ENCODE measurements at regions not wholly inside any gene's neighbourhood (a gene's known extent, or its start where the extent isn't known, plus 50 kb on each side); places are given as distances from the start of the nearest gene placed in this dataset.
A peak's percentile ranks its signal among the peaks of the same experiment; 100 is the strongest.

- DNase-seq (ENCODE audit: low read depth in 3 of 3, low spot score in 1 of 3), result no peak
Observed at GRCh38 chr14:34246206-34246605, 215.8 kb downstream of the SPTSSA start.

DNA sequence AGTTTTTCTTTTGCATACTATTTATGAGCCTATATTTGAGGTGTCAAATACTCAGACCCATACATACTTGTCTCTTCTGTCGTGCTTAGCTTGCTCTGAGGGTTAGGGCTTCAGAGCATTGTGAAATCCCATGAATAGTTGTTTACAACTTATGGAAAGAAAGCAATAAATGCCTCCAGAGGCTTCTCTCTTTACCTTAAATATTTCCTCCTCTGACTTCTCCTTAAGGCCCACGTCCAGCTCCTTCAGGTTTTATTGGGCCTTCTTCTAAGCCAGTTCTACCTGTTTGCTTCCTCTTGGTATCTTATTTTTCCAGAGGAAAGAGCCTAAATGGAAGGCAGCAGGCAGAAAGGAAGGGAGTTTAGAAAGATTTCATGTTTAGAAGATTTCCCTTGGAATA is 218.6 kb downstream of the SPTSSA start:
- no peak for DNase-seq (ENCODE audit: low read depth in 3 of 3, low spot score in 1 of 3)

DNA sequence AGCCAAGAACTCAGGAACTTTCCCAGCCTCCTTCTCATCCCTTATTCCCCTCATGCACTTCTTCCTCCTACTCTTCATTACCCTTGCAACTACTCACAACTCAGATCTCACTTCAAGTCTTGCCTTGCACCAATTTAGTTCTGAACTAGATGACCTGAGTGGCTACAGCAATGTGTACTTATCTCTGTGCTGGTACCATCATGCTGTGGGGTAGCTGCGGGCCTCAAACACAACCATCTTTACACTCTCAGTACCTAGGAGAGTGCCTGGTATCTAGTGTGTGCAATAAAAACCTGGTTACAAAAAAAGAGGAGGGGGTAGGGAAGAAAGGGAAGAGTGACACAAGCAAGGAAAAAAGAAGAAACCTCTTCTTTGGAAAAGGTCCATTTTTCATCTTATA is 219.0 kb downstream of the SPTSSA start:
- DNase-seq (ENCODE audit: low read depth in 3 of 3, low spot score in 1 of 3), result no peak

DNA sequence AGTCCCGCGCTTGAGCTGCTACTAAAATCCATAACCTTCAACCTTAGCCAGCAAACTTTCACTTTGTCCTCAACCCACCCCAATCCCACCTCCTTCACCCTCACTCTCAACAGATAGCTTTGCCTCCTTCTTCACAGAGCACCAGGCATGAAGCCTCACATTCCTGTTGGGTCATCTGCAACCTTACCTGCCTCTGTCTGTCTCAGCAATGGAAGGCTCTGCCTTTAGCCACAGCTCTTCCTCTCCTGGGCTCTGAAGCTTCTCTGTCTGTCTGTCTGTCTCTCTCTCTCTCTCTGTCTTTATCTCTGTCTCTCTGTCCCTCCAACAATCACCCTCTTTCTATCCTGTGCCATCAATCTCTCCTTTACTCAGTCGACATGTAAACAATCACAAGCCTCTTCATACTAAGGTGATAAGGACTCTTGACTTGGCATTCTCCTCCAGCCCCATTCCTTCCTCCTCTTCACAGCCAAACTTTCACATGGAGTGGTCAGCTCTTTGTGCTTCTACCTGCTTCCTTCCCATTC is 220.8 kb downstream of the SPTSSA start:
- DNase-seq (ENCODE audit: low read depth in 3 of 3, low spot score in 1 of 3), result no peak

- no peak for DNase-seq (ENCODE audit: low read depth in 3 of 3, low spot score in 1 of 3)
Observed at GRCh38 chr14:34238610-34239009, 223.4 kb downstream of the SPTSSA start.

- no peak for DNase-seq (ENCODE audit: low read depth in 3 of 3, low spot score in 1 of 3)
Observed at GRCh38 chr14:34237677-34238076, 224.4 kb downstream of the SPTSSA start.

DNA sequence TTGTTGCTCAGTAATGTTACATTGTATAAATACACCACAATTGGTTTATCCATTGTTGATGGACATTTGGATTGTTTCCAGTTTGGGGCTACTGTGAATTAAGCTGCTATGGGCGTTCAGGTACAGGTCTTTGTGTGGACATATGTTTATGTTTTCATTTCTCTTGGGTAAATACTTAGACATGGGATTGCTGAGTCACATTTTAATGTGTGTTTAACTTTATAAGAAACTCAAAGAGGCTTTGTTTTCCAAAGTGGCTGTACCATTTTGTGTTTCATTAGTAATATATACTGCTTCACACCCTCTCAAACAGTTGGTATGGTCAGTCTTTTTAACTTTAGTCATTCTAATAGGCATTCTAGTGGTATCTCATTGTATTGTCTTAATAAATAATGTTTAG is 225.0 kb downstream of the SPTSSA start:
- no peak for DNase-seq (ENCODE audit: low read depth in 3 of 3, low spot score in 1 of 3)

DNA sequence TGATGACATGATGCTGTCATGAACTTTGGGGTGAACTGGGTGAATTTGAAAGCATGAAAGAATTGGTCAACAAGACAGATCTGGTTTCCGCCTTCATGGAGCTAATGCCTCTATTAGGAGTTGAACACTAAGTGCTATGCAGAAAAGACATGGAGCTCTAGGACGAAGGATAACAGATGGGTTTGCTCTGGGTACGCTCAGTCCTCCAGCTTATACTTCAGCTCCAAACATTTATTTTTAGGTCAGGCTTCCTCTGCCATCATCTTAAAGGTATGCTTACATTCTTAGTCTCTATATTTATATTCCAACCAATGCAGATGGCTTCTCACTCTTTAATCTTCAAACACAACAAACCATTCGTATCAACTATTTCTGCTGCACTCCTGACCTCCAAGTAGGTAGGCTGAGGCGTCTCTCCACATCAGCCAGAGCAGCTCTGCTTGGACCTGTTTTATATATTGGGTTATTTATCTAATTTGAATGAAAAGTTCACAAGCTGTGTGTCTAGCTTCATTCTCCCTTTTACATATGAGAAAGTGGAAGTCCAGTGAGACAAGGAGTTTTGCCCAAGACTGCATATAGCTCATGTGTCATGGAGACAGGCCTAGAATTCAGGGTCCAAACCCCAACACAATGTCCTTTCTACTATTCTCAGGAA is 226.3 kb downstream of the SPTSSA start:
- DNase-seq (ENCODE audit: low read depth in 3 of 3, low spot score in 1 of 3), result no peak

- DNase-seq (ENCODE audit: low read depth in 3 of 3, low spot score in 1 of 3), result no peak
Observed at GRCh38 chr14:34234258-34234657, 227.8 kb downstream of the SPTSSA start.

DNA sequence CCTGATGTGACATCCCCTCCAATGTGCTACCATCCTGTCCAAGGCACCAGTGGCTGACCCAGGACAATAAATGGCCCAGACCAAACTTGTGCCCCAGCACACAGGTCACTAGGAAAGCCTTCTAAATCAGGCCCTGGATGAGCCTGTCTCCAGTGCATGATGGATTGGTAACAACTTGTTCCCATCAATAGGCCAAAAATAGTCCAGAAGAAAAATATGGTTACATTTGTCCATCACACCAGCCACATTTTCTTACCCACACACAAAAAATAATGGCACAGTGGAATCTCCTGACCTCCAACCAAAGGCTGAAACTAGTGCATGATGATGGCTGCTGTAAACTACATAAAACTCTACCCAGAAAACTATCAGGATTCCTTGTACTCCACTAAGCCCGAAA is 228.4 kb downstream of the SPTSSA start:
- DNase-seq (ENCODE audit: low read depth in 3 of 3, low spot score in 1 of 3), result no peak

DNA sequence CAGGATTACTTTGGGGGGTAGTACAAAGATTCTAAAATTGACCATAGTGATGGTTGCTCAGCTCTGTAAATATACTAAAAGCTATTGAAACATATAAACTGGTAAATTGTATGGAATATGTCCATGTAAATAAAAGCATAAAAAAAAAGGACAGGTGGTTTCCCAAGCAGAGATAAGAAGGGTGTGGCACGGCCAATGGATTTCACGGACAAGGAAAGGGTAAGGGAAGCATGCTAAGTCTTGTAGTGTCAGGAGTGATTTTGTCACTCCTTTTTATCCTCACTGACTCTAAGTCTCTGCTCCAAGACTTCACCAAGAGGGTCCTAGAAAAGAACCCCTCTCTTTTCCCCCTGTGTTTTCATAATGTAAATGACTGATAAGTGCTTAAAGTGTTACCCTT is 229.2 kb downstream of the SPTSSA start:
- DNase-seq (ENCODE audit: low read depth in 3 of 3, low spot score in 1 of 3), result no peak

DNA sequence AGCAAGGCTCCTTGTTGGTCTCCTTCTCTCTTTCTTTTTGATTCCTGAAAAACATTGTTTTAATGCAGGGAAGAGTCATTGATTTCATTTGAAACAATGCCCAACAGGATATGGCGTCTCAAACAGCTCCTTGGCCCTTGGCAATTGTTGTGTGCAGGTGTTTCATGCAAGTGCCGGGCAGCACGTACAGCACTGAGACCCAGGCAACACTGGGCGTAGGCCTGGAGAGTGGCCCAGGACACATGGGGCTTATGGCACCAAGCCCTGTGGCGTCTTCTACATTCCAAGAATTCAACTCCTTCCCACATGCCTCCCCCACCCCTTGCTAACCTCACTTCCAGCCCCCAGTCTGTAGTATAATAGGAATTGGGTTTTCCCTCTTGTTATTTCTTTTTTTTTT is 230.4 kb downstream of the SPTSSA start:
- no peak for DNase-seq (ENCODE audit: low read depth in 3 of 3, low spot score in 1 of 3)

DNA sequence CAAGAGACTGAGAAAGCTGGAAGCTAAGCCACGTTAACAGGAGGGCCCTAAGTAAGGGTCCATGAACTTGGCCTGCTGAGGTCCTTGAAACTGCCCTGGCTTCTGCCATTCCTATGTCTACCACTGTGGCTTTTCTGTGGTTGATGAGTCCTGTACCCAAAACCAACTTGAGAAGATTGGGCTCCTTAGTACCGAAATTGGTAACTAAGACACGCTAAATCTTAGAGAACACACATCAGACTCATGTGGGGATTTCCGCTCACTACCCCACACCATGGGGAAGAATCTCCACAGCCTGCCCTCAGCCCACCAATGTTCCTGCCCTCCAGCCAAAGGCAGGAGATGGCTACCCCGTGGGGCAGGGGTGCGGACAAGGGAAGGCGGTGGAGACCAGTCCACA is 232.9 kb downstream of the SPTSSA start:
- no peak for DNase-seq (ENCODE audit: low read depth in 3 of 3, low spot score in 1 of 3)

DNA sequence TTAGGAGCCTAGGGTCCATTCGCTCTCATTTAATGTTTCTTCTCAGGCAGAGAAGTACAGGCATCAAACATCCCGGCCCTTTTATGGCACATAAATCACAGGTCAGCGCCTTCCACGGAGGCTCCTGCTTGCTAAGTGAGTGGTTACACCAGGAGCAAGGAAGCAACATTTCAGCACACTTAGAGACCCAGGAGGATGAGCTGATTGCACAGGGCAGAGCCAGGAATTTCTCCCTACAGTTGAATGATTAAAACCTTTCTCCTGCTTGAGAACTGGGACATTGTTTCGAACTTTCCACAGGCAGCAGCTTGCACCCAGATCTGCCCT is 233.4 kb downstream of the SPTSSA start:
- DNase-seq (ENCODE audit: low read depth in 3 of 3, low spot score in 1 of 3), result no peak

DNA sequence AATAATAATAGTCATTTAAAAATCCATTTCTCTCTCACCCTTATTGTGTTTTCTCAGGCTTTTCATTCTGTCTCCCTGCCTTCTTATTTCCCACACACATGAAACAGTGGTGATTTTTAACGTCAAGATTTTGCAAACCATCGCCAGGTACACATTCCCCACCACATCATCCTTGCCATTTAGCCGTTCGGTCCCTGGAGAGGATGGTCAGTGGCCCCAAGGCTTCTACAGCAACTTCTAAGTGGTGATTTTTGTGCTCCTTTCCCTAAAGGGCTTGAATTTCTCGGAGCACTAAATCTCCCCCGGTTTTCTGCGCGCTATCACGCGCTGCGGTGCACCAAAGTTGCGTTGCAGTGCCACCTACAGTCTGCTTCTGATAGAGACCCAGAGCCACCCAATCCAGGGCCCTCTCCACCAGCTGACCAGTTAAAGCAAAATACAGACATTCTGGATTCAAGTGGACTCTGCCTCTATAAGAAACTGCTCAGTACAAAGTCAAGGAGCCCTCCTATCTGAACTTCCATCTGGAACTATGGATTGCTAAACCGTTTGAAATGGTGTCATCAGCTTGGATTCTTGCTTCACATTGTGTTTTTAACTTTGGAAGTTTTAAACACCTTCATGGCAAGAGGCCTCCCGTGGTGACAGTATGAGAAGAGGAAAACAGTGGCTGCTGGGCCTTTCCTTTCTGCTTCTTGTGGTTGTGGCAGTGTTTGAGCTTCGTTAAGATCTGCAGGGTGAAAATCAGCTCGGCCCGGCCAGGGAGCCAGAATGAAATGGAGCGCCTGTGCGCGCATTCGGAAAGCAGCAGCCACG is 234.0 kb downstream of the SPTSSA start:
- peak in 2 of 3 donors; percentile 12 to 26 for DNase-seq (ENCODE audit: low read depth in 3 of 3, low spot score in 1 of 3)

GRCh38 chr14:34224221-34224620 is 237.8 kb downstream of the SPTSSA start:
- no peak for DNase-seq (ENCODE audit: low read depth in 3 of 3, low spot score in 1 of 3)

GRCh38 chr14:34223373-34224148 is 238.5 kb downstream of the SPTSSA start:
- no peak for DNase-seq (ENCODE audit: low read depth in 3 of 3, low spot score in 1 of 3)

- no peak for DNase-seq (ENCODE audit: low read depth in 3 of 3, low spot score in 1 of 3)
Observed at GRCh38 chr14:34222867-34223266, 239.2 kb downstream of the SPTSSA start.

- no peak for DNase-seq (ENCODE audit: low read depth in 3 of 3, low spot score in 1 of 3)
Observed at GRCh38 chr14:34222122-34222521, 239.9 kb downstream of the SPTSSA start.

GRCh38 chr14:34220921-34221320 is 241.1 kb downstream of the SPTSSA start:
- DNase-seq (ENCODE audit: low read depth in 3 of 3, low spot score in 1 of 3), result no peak

DNA sequence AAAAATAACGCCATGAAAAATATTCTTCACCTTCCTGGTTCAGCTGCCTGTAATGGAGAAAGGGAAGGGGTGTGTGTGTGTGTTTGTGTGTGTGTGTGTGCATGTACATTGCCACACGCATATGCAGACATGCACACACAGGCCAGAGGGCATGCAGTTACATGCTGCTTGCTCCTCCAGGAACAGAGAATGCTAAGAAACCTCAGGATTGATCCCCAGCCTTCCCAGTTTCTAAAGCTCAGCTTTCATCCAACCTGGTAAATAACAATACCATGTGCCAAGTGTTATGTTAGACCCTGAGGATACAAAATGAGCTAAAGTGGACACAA is 241.7 kb downstream of the SPTSSA start:
- DNase-seq (ENCODE audit: low read depth in 3 of 3, low spot score in 1 of 3), result no peak
